ENCODE measurements at regions not wholly inside any gene's neighbourhood (a gene's known extent, or its start where the extent isn't known, plus 50 kb on each side); places are given as distances from the start of the nearest gene placed in this dataset.

- Mint-ChIP-seq H3K27ac (no peak overlapping the region), H3K9me3 (peaks cover 1% of the 10 kb centered on the region), H3K4me3 (no peak overlapping the region), H3K36me3 (ENCODE audit: low read depth) (no peaks in the 10 kb centered on the region), H3K27me3 (ENCODE audit: insufficient read depth) (peaks cover 76% of the 10 kb centered on the region), H3K4me1 (peaks cover 23% of the 10 kb centered on the region)
- H3K9me3 ChIP-seq (ENCODE audit: control insufficient read depth, low read length): no peaks in the 10 kb centered on the region
- H3K27me3 ChIP-seq (ENCODE audit: control insufficient read depth, insufficient read depth, low read length, poor library complexity, severe bottlenecking): peaks cover 15% of the 10 kb centered on the region
- H3K4me1 ChIP-seq (ENCODE audit: control insufficient read depth, insufficient read depth, low read length): no peaks in the 10 kb centered on the region
- WGBS, 2 experiments (ENCODE audit: insufficient coverage in 1 of 2, insufficient read length in 1 of 2): 92 to 100% methylated on average over 2 to 3 of the region's 4 CpGs
- H3K36me3 ChIP-seq (ENCODE audit: control insufficient read depth, insufficient read depth, low read length): no peaks in the 10 kb centered on the region
- H3K9ac ChIP-seq (ENCODE audit: extremely low read depth, low read length, poor library complexity, severe bottlenecking): no peak overlapping the region
- no peak overlapping the region for H3K4me3 ChIP-seq (ENCODE audit: low read length)
- no peak for DNase-seq
- no peak for TF ChIP-seq CTCF (conservative IDR thresholded peaks at IDR 0.05)
- H3K27ac ChIP-seq (ENCODE audit: low read depth, low read length): no peak overlapping the region
Measured at GRCh38 chr2:116145031-116145430, 1669.5 kb upstream of the DDX18 start.

GRCh38 chr2:116148361-116148760 is 1666.1 kb upstream of the DDX18 start:
- H3K27ac Mint-ChIP-seq: no peak overlapping the region
- TF ChIP-seq CTCF (conservative IDR thresholded peaks at IDR 0.05): no peak
- Histone ChIP-seq H3K4me1 (ENCODE audit: control insufficient read depth, insufficient read depth, low read length) (no peaks in the 10 kb centered on the region), H3K27ac (ENCODE audit: low read depth, low read length) (no peak overlapping the region), H3K9me3 (ENCODE audit: control insufficient read depth, low read length) (peaks cover 9% of the 10 kb centered on the region), H3K27me3 (ENCODE audit: control insufficient read depth, insufficient read depth, low read length, poor library complexity, severe bottlenecking) (peaks cover 15% of the 10 kb centered on the region), H3K9ac (ENCODE audit: extremely low read depth, low read length, poor library complexity, severe bottlenecking) (no peak overlapping the region), H3K36me3 (ENCODE audit: control insufficient read depth, insufficient read depth, low read length) (no peaks in the 10 kb centered on the region), H3K4me3 (ENCODE audit: low read length) (no peak overlapping the region)
- H3K27me3 Mint-ChIP-seq (ENCODE audit: insufficient read depth): peaks cover 77% of the 10 kb centered on the region
- H3K4me3 Mint-ChIP-seq: no peak overlapping the region
- peaks cover 13% of the 10 kb centered on the region for H3K9me3 Mint-ChIP-seq
- H3K4me1 Mint-ChIP-seq: peaks cover 3% of the 10 kb centered on the region
- no peak for DNase-seq
- peaks cover 2% of the 10 kb centered on the region for H3K36me3 Mint-ChIP-seq (ENCODE audit: low read depth)

GRCh38 chr2:116153729-116154128 is 1660.8 kb upstream of the DDX18 start:
- Histone ChIP-seq H3K36me3 (ENCODE audit: control insufficient read depth, insufficient read depth, low read length) (no peaks in the 10 kb centered on the region), H3K27ac (ENCODE audit: low read depth, low read length) (no peak overlapping the region), H3K4me1 (ENCODE audit: control insufficient read depth, insufficient read depth, low read length) (no peaks in the 10 kb centered on the region), H3K9me3 (ENCODE audit: control insufficient read depth, low read length) (peaks cover 22% of the 10 kb centered on the region), H3K9ac (ENCODE audit: extremely low read depth, low read length, poor library complexity, severe bottlenecking) (no peak overlapping the region), H3K4me3 (ENCODE audit: low read length) (no peak overlapping the region), H3K27me3 (ENCODE audit: control insufficient read depth, insufficient read depth, low read length, poor library complexity, severe bottlenecking) (peaks cover 5% of the 10 kb centered on the region)
- peaks cover 2% of the 10 kb centered on the region for H3K36me3 Mint-ChIP-seq (ENCODE audit: low read depth)
- 97% methylated on average over 3 of the region's 3 CpGs for WGBS, 2 experiments (ENCODE audit: insufficient coverage in 1 of 2, insufficient read length in 1 of 2)
- peaks cover 23% of the 10 kb centered on the region for H3K9me3 Mint-ChIP-seq
- TF ChIP-seq CTCF (conservative IDR thresholded peaks at IDR 0.05): no peak
- H3K4me3 Mint-ChIP-seq: no peak overlapping the region
- no peaks in the 10 kb centered on the region for H3K4me1 Mint-ChIP-seq
- no peak overlapping the region for H3K27ac Mint-ChIP-seq
- H3K27me3 Mint-ChIP-seq (ENCODE audit: insufficient read depth): peaks cover 30% of the 10 kb centered on the region
- no peak for DNase-seq

All from endodermal cell (in vitro differentiated cells).